Activated CD4-positive, alpha-beta T cell treated with anti-CD3 and anti-CD28 coated beads for 48 hours (primary cell): ENCODE measurements at regions not wholly inside any gene's neighbourhood (a gene's known extent, or its start where the extent isn't known, plus 50 kb on each side); places are given as distances from the start of the nearest gene placed in this dataset.

Source experiments
- DNase-seq: peaks from one replicate; pipeline ENCODE4 v3.0.0-alpha.2; 2020

- DNase-seq = no peak
These were observed 67.3 kb upstream of the NPY start for GRCh38 chr7:24216576-24217125.

DNA sequence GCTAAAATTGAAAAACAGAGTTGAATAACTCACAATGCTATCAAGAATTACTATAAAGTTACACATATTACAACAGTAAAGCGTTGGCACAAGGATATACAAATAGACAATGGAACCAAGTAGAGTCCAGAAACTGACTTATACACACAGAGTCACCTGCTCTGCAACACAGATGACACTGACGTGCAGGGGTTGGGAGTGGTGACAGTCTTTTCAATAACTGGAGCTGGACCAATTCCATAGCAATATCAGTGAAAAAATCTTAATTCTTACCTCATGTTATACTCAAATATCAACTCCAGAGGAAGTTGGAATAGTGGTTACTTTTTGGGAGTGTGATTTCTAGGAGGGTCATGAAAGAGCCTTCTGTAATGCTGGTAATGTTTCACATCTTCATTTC is 62.5 kb upstream of the NPY start:
- DNase-seq = no peak

DNA sequence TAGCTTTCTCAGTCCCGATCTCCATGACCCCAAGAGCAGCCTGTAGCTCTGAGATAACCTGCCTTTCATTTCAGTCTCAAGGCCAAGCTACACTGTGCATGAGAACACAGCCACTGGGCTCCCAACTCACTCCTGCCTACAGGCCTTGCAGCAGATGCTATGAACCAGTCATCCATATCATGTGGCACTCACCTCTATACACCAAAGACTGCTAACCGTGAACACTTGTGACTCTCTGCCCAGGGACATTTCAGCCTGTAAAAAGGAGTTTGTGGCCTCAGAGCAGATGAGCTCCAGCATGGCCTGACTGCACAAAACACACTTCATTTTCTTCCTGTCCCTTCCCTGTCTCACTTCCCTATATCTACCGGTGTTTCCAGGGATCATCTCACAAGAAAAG is 56.9 kb upstream of the NPY start:
- no peak for DNase-seq

DNA sequence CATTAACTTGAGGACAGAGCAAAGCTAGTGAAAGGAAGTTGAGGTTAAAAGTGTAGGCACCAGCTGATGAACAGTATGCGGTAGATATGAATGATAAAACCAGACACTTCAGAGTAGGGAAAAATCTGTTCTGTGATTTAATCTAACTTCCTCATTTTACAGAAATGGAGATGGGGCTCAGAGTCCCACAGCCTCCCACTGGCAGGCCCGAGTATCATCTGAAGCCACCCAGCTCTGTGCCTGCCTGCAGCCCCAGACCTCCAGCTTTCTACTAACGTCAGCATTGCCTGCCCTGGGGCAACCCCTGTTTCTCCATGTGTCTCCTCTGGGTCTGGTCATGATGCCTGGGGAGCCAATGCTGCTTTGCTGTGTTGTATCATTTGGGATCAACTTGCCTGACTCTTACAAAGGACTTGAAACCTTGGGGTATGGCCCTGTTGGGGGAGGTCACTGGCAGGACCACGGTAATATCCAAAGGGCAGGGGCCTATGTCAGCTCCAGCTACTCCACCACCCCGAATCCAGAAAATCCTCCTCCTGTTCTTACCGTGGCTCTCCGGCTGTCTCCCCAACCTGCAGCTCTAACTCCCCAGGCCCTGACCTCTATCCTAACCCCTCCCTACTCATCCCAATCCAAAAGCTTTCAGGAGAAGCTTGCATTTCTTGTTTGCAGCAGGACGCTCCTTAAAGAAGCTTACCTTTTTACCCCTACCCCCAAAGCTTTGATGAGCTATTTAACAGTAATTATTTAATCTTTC is 56.2 kb upstream of the NPY start:
- DNase-seq = peak; percentile 43

DNA sequence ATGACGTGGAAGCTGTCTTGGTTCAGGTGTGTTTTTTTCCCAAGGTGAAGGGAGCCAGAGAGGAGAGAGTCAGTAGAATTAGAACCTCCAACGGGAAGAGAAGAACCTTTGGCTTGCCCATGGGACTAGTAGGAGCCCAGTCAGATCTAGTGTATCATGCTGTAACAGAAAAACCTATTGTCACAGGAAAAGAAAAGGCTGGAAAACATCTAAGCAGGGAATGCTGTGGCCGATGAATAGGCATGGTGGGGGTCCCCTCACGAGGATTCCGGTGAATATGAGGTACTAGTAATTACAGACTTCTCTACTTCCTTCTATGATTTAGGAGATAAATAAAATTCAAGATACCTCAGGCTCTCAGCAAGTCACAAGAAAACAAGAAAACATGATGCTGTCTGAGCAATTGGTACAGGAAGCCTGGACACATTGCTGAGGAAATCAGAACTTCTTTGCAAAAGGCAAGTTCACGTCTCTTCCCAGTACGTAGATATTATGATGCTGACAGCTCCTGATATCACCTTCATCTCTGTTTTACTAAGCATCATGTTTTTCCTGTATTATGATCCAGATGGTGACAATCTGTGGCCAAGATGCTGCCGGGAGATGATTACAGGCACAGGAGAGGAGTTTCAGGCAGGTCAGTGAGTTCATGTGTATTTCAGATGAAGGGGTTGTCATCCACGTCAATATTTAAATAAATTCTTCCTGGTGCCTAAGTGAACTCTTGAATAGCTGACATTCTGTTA is 54.3 kb upstream of the NPY start:
- DNase-seq = no peak

GRCh38 chr7:24231493-24231892 is 52.5 kb upstream of the NPY start:
- no peak for DNase-seq

DNA sequence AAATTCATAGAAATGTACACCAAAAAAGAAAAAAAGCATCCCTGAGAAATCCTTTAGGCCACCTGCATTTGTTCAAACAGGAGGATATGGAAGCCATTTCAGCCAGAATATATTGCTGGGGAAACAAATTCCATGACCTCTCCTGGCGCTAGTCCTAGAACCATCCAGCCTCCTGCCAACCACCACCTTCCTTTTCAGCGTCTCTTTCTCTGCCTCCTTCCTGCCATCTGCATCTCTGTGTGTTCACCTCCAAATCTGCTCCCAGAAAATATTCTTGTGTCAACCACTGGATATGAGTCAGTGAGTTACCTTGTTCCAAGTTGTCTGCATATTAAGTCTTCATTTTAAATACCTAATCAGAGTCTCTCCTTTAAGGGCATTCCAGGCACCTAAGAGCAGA is 50.6 kb upstream of the NPY start:
- DNase-seq = no peak
